ENCODE measurements at regions not wholly inside any gene's neighbourhood (a gene's known extent, or its start where the extent isn't known, plus 50 kb on each side); places are given as distances from the start of the nearest gene placed in this dataset.

DNA sequence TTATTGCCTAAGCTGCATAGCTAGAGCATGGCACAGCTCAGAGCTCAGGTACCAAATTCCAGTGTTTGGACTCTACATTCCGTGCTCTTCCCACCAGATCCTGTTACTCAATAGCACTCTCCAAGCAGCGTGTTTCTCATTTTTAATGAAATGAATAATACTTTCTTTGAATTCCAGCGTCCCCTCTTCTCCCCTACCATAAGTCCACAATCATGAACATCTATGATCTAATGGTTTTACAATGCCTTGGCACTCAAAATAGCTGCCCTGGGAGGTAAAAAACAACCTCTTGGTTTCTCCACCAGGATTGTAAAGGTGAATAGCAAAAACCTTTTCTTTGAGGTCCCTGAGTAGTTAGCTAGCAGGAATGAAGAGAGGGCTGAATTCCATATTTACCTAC lies 480.0 kb upstream of the PKN2 start:
- no peak for DNase-seq

DNA sequence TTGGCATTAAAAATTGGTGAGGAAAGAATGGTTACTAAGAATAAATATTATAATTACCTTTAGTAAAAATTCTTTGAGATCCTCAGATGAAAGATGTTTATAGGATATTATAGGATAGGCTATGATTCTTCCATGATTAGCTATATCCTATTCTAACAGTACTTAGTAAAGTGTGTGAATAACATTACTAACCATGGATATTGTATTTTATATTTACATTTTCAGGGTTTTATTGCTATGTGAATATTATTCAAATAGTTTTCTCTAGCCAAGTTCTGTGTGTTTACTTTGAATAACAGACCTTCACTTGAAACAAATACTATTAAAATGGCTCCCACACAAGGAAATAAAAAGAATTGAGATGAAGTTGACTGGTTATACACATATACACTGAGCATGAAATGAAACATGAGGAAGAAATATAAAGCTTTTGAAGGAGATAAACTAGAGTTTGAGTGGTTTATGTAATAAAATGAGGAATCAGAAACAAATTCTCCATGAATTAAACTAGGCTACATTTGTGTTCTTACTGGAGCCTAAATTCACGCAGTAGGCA lies 479.4 kb upstream of the PKN2 start:
- DNase-seq = no peak

DNA sequence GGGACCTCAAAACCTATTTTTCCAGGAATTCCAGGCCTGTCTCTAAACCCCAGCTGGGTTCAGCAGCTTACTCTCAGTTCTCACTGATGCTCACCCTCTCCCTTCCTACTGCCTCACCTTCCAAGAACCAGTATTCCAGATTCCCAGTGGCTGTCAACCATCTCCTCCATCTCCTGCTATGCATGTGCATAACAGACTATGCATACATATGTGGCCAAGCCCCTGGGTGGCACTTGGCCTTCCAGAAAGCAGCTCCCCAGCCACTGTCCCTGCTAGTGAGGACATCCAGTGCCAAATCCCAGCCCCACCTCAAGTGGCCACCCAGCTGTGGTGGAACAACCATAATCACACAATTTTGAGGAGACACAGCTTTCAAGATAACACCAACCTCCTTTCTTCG lies 475.7 kb upstream of the PKN2 start:
- DNase-seq = no peak

DNA sequence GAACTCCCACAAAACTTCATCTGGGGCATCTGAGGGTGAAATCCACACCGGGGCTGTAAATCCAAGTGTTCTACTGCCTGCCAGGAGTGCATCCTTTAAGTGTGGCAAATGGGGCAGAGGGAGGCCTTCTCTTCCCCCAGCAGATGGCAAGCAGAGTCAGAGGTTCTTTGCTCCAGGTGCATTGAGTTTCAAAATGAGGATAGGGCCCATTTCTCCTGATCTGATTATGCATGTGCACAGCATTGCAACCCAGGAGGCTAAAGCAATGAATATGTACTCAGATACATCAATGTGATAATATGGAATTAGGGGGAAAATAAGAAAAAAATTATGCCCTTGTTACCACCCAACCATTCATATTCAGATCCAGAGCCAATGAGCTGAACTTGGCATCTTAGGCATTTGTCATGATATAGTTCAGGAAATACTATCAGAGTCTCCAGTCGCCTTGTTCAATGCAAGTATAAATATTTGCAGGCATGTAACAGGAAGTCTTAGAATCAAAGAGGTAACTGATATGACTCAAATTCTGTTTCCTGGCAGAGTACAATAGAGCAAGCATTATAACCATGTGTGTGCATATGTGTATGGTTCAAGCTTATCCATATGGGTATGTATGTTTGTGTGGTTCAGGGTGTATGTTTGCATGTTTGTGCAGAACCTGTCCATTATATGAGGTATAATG lies 473.8 kb upstream of the PKN2 start:
- DNase-seq = no peak

DNA sequence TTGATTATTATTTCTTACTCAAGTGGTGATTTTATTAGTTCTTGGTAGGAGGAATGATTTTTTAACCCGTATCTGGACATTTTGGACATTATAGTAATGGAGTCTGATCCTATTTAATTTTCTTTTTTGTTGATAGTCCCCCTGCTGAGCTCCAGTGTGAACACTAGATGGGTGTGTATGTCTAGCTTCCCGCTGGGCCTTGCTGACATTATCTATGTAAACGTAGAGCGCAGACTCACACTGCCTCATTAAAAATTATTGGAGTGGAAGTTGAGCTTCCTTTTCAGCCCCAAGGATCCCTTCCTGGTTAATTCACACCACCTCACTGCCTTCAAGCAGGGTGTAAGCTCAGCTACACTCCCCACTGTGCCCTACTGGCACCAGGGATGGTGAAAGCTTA lies 467.6 kb upstream of the PKN2 start:
- no peak for DNase-seq

DNA sequence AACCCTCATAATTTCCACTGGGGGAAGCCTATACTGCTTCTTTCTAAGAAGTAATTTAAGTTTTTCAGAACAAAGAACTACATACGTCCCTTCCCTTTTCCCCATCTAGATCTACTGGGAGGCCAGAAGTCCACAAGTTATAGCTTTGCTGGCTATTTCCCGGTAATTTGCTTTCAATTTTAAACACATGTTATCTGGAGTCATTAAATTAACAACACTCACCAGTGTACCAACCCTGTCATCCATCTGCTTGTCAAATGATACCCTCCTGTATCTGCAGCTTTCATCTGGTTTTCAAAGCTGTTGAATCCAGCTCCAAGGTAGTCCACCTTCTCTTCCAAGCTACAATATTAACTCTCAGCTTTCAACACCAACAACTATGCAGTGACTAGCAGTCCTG lies 466.7 kb upstream of the PKN2 start:
- DNase-seq = no peak

DNA sequence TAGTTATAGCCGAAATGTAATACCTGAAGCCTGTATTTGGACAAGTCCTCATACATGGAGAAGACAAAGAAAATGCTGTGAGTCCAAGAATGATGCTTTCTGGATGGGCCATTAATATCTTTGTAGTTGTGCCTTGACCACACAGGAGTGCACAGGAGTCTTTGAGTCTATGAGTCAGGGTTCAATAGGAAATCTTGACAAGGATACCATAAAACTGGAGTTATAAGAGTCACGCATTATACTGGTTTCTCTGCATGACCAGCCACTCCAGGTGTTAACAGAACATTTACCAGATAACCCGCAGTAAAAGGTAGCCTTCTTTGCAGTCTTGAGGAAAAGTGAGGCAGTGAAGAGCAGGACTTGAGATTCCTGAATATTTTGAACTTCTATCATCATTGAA lies 464.6 kb upstream of the PKN2 start:
- no peak for DNase-seq

DNA sequence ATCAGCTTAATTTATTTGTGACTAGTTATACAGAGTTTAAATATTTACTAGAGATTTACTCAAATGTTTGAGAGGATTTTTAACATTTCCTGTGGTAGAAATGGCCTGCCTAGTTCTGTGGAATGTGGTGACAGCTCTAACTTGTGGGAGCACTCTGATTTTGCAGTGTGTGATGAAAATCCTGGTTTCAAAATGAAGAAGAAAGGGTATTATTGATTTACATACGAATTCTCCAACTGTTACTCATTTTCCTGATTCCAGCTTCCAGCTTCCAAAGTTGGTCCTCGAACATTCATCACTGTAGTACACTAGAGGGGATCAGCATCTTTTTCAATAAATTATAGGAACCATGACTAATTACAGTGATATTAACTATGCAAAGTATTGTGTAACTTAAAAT lies 462.7 kb upstream of the PKN2 start:
- DNase-seq = no peak

DNA sequence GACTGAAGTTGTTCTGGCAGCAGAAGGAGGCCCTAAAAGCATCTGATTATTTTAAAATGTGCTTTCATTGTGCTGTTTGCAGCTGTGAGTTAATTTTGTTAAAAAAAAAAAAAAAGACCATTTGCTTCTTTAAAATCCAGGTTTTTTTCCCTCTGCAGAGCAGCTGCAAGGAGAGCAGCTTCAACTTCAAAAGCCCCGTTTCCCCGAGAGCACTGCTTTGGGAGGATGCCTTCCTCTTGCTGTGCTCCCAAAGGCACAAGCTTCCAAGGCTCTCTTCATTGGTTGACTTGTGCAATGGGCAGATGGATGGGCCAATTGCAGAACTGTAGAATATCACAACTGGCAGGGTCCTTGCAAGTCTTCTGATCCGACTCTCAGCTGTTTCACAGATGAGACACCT lies 459.2 kb upstream of the PKN2 start:
- no peak for DNase-seq

DNA sequence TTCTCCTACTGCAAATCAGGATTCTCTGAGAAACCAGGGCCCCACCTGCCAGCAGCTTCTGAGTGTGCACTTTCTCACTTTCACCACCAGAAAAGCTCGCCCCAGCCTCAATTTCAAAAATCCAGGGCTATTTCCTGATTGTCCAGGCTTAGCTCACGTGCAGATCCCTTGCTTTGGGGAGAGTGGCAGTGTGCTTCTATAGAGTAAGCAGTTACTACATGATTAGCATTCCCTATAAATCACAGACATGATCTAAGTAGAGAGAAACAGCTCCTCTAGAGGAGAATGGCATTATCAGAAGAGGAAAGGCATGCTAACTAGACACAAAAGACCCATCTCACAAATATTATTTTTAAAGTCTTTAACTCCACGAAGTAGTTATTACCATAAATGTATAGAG lies 456.0 kb upstream of the PKN2 start:
- DNase-seq = peak in 1 of 51 donors; percentile 1

DNA sequence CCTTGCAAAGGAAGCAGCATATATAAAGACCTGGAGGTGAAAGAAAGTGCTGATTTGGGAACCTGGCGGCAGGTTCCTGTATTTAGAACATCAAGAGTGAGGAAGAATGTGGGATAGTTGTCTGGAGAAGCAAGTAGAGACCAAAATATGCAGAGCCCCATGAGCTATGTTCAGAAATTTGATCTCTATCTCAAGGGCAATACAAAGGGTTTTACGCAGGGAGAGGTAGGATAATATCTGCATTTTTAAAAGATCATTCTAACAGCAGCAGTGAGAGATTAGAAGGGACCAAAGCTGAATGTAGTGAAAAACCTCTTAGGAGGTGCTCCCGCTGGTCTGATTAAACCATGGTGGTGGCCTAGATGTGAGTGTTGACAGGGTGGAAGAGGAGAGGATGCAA lies 453.9 kb upstream of the PKN2 start:
- no peak for DNase-seq

DNA sequence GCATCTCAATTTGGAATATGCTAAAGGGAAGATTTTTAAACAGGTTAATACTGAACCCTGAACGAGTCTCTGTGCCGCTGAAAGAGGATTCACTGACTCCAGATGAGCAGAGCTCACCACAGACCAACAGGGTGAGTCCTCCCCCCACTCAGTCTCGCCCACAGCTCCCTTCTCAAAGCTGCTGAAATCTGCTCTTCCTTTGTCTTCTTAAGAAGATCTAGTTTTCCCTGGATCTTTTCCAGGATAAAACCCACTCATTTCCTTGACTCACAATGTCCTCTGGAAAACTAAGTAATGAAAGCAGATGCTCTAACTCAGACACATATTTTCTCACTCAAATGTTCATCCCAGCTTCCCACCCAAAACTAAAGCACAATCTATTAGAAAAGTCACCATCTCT lies 447.0 kb upstream of the PKN2 start:
- peak in 1 of 51 donors; percentile 8 for DNase-seq

DNA sequence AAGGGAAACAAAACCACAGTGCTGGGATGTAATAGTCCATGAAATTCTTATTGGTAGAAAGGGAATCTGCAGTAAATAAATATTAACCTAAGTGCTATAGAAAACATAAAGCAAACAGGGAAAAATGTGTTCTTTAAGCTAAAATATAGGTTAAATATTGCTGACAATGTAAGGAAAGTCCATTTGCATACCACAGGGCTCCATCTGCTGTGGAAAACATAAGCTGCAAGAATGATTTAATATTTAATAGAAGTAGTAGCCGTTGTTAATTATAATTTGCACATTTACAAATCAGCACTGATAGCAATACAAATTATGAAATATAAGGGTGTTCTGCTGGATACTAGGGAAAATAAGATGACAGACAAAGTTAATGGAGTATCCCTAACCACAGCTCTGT lies 444.9 kb upstream of the PKN2 start:
- no peak for DNase-seq

DNA sequence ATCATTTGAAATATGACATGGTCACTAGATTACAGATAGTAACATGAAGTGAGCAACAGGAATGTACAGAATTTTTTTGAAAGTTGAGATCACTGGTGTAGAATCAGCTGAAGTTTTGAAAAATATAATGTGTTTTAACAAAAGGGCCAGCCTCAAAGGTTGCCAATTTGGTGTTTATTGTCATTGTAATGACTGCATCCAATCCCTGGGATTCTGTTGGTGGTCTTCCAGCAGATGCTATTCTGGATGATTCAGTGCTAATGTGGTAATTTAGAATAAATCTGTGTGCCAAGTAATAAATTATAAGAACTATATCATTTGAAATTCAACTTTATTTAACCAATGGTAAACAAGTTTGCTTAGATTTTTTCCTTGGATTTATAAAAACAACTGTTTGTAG lies 436.4 kb upstream of the PKN2 start:
- DNase-seq = no peak

DNA sequence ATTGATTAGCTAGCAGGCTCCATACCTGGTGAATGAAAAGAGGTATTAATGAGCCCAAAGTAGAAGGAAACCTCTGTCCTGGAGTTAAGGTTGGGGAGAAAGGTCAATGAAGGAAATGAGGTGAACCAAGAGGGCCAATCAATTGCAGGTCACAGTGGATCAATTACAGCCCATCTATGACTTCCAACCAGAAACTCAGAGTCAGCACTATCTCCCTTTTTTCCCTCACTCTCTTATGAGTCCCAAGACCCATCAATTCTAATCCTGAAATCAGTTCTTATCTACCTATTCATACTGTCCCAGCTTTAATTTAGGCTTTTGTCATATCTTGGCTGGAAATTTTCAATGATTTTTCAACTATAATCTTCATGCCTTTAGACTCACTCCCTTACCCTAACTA lies 433.2 kb upstream of the PKN2 start:
- no peak for DNase-seq

DNA sequence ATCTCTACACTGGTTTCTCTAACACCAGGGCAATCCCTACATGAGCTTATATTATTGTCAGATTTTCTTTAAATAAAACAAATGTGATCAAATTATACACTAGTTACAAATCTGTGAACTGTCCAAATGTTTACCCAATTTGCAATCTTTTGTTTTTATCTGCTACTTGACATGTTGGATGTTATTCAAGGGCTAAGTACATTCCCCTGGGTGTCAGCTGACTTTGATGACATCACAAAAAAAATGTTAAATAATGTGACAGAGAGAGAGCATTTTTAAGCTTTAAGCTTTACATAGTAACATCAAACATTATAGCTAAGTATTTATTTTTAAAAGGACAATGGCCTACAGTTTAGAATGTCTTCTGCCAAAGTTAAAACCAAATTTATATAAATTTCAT lies 431.3 kb upstream of the PKN2 start:
- no peak for DNase-seq

DNA sequence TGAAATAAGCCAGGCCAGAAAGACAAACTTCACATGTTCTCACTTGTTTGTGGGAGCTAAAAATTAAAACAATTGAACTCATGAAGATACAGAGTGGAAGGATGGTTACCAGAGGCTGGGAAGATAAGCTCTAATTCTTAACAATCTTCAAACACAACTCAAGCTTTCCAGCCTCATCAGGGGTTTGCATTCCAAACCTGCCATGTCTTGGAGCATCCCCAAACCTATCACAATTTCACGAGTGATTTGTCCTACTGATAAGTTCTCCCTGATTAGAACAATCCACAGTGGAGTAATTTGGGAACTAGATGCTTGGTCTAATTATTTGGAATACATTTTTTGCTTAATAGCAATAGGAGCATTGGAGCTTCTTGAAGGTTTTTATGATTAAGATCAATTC lies 418.5 kb upstream of the PKN2 start:
- DNase-seq = no peak

DNA sequence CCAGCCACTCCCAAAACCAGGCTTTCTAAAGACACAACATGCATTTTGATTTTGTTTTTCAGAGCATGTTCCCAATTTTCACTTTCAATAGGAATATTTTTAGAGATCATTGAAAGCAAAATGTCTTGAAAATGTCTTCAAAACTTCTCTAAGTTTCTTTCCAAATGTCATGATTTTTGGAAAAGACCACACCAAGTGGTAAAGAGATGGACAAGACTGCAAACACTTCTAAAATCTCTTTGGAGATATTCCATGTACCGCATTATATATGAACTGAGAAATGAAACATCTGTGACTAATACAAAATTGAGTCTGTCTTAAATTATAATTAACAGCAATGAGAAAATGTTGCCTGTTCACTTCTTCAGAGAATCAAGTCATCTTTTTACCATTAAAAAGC lies 418.0 kb upstream of the PKN2 start:
- no peak for DNase-seq

DNA sequence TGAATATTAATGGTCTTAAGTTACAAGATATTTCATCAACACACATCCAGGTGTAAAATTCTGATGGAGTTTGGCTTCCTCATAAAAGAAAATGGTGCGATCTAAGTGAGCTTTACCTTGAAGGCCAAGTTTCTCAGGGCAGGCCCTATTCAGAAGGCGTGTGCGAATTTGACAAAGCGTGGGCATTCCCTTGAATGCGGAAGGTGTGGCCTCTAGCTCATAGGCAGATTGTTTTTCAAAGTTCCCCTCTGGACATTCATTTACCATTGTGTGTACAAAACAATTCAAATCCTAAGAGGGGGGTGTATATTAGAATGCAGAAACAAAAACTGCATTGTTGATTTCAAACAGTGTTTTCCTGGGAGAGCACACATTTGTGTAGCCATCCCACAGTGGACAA lies 411.9 kb upstream of the PKN2 start:
- DNase-seq = no peak

DNA sequence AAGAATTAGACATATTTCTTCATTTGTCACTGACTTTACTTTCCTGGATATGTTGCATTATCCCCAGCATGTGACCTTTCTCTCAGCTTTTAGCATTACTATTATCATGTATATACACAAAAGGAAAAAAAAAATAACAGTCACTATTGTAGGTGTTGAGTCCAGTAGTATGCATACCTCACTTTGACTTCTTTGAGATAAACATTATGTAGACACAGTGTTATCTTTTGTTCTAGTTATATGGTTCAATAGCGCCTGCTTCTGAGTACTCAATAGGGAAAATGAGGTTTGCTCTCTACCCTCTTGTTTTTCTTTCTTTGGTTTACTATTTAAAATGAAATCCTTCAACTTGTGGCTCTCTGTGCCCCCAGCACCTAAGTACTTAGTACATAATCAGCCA lies 409.6 kb upstream of the PKN2 start:
- DNase-seq = no peak

DNA sequence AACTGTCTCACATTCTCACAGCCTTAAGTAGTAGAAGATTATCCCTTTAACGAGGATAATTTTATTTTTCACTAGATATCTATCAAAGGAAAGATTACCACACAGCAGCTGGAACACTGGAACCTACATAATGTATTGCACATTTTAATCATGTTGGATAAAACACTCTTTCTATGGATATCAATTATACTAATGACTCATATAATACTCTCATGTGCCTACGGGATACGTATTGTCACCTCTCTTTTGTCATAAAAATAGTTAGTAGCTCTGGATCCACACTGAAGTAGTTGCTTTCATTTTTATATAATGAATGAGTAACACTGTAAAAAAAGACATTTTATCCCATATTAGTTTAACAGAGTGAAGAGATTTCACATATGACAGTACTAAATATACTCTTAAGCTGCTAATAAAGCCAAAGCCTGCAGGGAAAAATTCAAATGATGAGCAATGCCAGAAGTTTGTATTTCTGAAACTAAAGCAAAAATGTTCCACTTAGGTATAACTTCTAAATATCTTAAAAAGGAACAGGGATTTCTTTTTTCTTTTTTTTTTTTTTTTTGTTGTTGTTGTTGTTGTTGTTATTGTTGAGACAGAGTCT lies 408.7 kb upstream of the PKN2 start:
- DNase-seq = peak in 1 of 51 donors; percentile 10

DNA sequence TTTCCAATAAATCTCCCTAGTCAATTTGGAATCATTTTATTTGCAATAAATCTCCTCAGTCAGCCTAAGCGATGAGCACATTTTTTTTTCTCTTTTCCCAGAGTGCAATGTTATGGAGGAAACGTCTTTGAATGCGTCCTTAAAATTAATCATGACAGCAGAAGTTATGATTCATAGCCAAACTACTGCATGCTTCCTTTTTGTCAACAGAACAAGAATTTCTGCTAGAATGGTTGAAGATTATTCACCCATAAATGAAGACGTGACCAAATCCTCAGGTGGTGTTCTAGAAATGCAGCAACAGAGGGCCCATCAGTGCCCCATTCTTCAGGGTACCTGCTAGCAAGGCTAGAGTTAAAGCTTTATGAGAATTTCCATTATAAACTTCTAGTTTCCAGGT lies 407.9 kb upstream of the PKN2 start:
- peak in 1 of 51 donors; percentile 11 for DNase-seq

DNA sequence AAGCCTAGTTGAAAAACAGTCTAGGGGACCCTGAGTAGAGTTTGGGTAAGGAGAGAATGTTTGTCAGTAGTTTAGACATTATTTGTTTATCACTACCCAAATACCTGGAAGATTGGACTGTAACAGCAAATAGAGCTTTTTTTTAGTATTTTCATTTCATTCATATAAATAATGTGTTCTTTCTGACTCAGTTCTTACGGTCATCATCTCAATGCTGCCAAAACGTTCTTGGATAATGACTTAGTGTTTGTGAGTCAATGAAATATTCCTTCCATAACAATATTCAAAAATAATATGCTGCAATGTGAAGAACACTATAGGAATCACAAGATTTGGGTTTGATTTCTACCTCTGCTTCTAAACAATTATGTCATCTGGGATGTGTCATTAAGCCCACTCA lies 400.0 kb upstream of the PKN2 start:
- no peak for DNase-seq
